HEK293 (cell line): ENCODE measurements at regions not wholly inside any gene's neighbourhood (a gene's known extent, or its start where the extent isn't known, plus 50 kb on each side); places are given as distances from the start of the nearest gene placed in this dataset.

ENCODE experiments used
- CTCF ChIP-seq: fragments of 450-650 bp; formaldehyde crosslinking; IDR thresholded peaks from 2 replicates; pipeline ENCODE4 v1.5.1; 2016; ENCODE audit warnings: missing biosample characterization, missing genetic modification characterization
- ELK4 ChIP-seq: IDR thresholded peaks from 2 replicates; pipeline ENCODE4 v1.6.1; 2011; ENCODE audit warnings: mild to moderate bottlenecking, low read depth, low read length, borderline replicate concordance
- PRDM1 ChIP-seq: fragments of 450-650 bp; formaldehyde crosslinking; IDR thresholded peaks from 2 replicates; pipeline ENCODE4; 2016; ENCODE audit warnings: missing biosample characterization, missing genetic modification characterization
- SP2 ChIP-seq: fragments of 450-650 bp; formaldehyde crosslinking; IDR thresholded peaks from 2 replicates; pipeline ENCODE4 v1.5.1; 2016; ENCODE audit warnings: missing biosample characterization, missing genetic modification characterization
- ZBTB26 ChIP-seq: fragments of 450-650 bp; formaldehyde crosslinking; optimal IDR thresholded peaks from 2 replicates; pipeline ENCODE3; 2016; ENCODE audit warnings: missing biosample characterization, mild to moderate bottlenecking, missing genetic modification characterization
- ZBTB6 ChIP-seq: fragments of 450-650 bp; formaldehyde crosslinking; IDR thresholded peaks from 2 replicates; pipeline ENCODE4 v1.5.1; 2017; ENCODE audit warnings: missing biosample characterization, missing genetic modification characterization
- ZIC2 ChIP-seq: fragments of 450-650 bp; formaldehyde crosslinking; IDR thresholded peaks from 2 replicates; pipeline ENCODE4 v1.5.1; 2016; ENCODE audit warnings: missing biosample characterization, missing genetic modification characterization
- ZNF18 ChIP-seq: fragments of 450-650 bp; formaldehyde crosslinking; IDR thresholded peaks from 2 replicates; pipeline ENCODE4 v1.5.1; 2016; ENCODE audit warnings: missing biosample characterization, missing genetic modification characterization
- ZNF19 ChIP-seq: fragments of 450-650 bp; formaldehyde crosslinking; IDR thresholded peaks from 2 replicates; pipeline ENCODE4; 2016; ENCODE audit warnings: missing biosample characterization, missing genetic modification characterization, low read depth
- ZNF473 ChIP-seq: fragments of 450-650 bp; formaldehyde crosslinking; IDR thresholded peaks from 2 replicates; pipeline ENCODE4 v1.5.1; 2017; ENCODE audit warnings: missing biosample characterization, missing genetic modification characterization
- ZNF76 ChIP-seq: fragments of 450-650 bp; formaldehyde crosslinking; IDR thresholded peaks from 2 replicates; pipeline ENCODE4; 2016; ENCODE audit warnings: low read depth, missing biosample characterization, missing genetic modification characterization, borderline replicate concordance

- TF ChIP-seq ZBTB6 (no peak), CTCF (tag by site-specific recombination) (no peak), ZNF18 (tag by site-specific recombination) (no peak), ZNF76 (tag by site-specific recombination) (no peak), ZIC2 (no peak), PRDM1 (tag by site-specific recombination) (no peak), ZNF473 (no peak), ZNF19 (tag by site-specific recombination) (no peak), SP2 (tag by site-specific recombination) (no peak), ZBTB26 (tag by site-specific recombination) (no peak), ELK4 (no peak)
Observed at GRCh38 chr10:76644476-76644875, 993.1 kb downstream of the KCNMA1 start.
